ENCODE measurements at regions not wholly inside any gene's neighbourhood (a gene's known extent, or its start where the extent isn't known, plus 50 kb on each side); places are given as distances from the start of the nearest gene placed in this dataset.

DNA sequence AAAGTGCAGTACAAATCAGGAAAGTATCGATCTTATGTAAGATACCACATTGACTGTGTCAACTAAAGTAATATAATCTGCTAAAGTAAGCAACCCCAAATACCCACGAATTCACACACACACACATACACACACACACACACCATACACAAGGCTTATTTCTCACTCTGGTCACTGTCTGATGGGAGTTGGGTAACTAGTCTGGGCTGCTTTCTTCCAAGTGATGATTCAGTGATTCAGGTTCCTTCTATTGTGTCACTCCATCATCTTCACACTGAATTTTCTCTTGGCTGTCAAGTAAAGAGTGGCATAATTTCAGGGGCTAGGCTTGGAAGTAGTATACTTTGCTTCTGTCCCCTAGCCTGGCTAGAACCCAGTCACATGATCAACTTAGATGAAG is 104.8 kb upstream of the CCDC54 start:
- TF ChIP-seq, protein P1, sequence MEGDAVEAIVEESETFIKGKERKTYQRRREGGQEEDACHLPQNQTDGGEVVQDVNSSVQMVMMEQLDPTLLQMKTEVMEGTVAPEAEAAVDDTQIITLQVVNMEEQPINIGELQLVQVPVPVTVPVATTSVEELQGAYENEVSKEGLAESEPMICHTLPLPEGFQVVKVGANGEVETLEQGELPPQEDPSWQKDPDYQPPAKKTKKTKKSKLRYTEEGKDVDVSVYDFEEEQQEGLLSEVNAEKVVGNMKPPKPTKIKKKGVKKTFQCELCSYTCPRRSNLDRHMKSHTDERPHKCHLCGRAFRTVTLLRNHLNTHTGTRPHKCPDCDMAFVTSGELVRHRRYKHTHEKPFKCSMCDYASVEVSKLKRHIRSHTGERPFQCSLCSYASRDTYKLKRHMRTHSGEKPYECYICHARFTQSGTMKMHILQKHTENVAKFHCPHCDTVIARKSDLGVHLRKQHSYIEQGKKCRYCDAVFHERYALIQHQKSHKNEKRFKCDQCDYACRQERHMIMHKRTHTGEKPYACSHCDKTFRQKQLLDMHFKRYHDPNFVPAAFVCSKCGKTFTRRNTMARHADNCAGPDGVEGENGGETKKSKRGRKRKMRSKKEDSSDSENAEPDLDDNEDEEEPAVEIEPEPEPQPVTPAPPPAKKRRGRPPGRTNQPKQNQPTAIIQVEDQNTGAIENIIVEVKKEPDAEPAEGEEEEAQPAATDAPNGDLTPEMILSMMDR (IDR thresholded peaks at IDR 0.05) = no peak
- no peak for TF ChIP-seq EP300 (IDR thresholded peaks at IDR 0.05)

Data from upper lobe of left lung (tissue), 4 donors.